ENCODE measurements at regions not wholly inside any gene's neighbourhood (a gene's known extent, or its start where the extent isn't known, plus 50 kb on each side); places are given as distances from the start of the nearest gene placed in this dataset.
"Not testable (repeated sequence)": the region's sequence is repeated elsewhere in the genome, so short reads cannot be mapped to it uniquely, and the experiment has no call there.

DNA sequence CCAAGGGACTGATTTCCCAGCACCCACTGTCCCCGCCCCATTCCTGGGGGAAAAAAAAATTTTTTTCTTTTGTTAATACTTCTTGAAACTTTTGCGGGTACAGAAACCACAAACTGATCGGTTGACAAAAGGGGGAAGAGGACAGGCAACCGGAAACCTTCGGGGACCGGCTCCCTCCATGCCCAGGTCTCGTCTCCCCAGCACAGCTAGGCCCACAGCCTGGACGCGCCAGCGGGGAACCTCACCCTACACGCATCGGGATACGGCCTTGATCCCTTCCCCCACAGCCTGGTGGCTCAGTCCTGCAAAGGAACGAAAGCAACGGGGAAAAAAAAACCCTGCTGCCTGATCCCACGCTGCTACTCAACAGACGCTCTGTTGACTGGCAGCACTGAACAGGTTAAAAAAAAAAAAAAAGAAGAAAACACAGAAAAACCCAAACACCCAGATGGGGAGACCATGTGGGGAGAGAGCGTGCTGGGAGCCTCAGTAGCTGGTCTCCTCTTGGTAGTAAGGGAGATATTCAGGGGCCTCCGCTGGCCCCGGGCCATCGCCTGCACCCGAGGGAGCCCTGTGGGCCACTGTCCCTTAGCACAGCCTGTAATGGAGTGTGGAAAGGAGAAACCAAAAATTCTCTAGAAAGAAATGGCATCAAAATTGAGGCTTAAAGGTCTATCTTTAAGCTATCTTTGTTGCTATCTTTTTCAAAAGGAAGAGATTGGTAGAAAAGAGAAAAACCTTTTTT is 185.7 kb downstream of the POTEC start:
- not testable (repeated sequence) for ATAC-seq; DNase-seq (ENCODE audit: low spot score)

DNA sequence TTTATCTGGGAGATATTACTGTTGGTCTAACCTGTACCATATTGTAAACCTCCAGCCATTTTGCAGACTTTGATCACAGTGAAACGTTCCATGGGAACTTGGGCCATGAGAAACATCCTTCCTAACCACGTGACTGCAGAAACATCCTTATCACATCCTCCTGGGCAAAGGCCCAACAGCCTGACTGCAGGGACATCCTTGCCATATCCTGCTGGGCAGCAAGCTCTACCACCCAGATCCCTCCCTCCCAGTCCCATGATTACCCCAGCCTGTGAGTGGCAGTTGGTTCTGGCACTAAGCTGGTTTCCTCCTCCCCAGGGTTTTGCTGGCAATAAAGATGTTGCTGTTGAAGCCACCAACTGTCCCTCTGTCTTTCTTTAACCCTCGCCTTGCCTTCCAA is 201.2 kb downstream of the POTEC start:
- ATAC-seq = peak; percentile 13
- not testable (repeated sequence) for DNase-seq (ENCODE audit: low spot score)

DNA sequence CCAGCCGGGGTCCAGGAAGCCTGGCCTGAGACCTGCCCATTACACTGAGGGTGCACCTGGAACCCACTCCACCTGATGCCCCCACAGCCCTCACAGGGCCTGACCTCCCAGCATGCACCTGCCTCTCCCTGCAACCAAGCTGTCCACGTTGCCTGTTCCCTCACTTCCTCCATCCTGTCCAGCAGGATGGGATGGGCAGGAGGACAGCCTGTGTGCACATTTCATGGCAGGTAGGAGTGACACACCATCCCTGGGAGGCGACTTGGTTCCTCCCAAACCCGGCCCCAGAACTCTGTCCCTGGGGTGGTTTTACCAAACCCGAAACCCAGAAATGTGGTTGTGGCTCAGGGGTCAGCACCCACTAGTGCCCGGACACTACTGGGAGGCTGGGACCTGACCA is 203.8 kb upstream of the ZNF519 start:
- not testable (repeated sequence) for ATAC-seq

DNA sequence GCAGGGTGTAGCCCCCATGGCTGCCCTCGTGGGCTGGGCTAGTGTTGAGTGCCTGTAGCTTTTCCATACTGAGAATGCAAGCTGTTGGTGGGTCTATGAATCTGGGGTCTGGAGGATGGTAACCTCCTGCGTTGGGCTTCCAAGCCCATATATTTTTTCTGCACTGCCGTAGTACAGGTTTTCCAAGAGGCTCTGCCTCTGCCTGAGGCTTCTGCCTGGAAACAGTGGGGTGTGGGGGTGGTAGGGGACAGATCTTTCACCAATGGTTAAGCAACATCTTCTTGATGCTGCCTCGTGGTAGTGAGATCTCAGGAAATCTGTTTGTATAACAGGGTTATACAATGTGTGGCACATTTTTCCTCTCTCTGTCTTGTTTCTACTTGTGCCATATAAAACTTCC is 189.0 kb upstream of the ZNF519 start:
- DNase-seq (ENCODE audit: low spot score); ATAC-seq: not testable (repeated sequence)

More for the DNA sequence above, 203.8 kb upstream of the ZNF519 start:
- not testable (repeated sequence) for DNase-seq (ENCODE audit: low spot score)

DNA sequence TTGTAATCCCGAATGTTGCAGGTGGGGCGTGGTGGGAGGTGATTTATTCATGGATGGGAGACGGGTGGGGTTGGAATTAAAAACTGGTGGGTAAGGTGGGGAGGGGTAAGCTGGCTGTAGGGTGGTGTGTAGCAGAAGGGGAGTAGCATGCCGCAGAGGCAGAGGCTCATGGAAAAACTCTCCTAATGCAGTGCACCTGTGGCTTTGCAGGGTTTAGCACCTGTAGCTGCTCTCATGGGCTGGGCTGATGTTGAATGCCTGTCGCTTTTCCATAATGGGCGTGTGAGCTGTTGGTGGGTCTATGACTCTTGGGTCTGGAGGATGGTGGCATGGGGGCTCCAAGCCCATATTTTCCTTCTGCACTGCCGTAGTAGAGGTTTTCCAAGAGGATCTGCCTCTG is 169.0 kb upstream of the ZNF519 start:
- not testable (repeated sequence) for ATAC-seq

DNA sequence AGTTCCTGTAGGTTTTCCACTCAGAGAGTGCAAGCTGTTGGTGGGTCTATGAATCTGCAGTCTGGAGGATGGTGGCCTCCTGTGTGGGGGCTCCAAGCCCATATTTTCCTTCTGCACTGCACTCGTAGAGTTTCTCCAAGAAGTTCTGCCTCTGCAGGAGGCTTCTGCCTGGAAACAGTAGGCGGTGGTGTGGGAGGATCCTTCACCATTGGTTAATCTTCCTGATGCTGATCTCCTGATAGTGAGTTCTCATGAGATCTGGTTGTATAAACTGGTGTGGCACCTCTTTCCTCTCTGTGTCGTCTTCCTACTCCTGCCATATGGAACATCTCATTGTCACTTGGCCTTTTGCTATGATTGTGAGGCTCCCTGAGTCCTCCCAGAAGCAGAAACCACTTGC is 162.8 kb upstream of the ZNF519 start:
- not testable (repeated sequence) for ATAC-seq; DNase-seq (ENCODE audit: low spot score)

More for the DNA sequence above, 169.0 kb upstream of the ZNF519 start:
- DNase-seq (ENCODE audit: low spot score) = not testable (repeated sequence)

DNA sequence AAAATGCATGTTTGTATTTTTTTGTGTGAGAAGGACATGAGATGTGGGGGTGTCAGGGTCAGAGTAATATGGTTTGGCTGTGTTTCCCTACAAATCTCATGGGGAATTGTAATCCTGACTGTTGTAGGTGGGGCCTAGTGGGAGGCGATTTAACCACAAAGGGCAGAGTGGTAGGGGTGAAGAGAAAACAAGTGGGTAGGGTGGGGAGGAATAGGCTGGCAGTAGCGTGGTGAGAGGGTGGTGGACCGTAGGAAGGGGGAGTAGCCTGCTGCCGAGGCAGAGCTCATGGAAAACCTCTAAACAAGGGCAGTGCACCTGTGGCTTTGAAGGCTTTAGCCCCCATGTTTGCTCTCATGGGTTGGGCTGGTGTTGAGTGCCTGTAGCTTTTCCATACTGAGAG is 152.8 kb upstream of the ZNF519 start:
- no peak for DNase-seq (ENCODE audit: low spot score)
- no peak for ATAC-seq

DNA sequence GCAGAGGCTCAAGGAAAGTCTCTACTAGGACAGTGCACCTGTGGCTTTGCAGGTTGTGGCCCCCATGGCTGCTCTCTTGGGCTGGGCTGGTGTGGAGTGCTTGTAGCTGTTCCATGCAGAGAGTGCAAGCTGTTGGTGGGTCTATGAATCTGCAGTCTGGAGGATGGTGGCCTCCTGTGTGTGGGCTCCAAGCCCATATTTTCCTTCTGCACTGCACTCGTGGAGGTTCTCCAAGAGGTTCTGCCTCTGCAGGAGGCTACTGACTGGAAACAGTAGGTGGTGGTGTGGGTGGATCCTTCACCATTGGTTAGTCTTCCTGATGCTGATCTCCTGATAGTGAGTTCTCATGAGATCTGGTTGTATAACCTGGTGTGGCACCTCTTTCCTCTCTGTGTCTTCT is 143.2 kb upstream of the ZNF519 start:
- not testable (repeated sequence) for ATAC-seq; DNase-seq (ENCODE audit: low spot score)

DNA sequence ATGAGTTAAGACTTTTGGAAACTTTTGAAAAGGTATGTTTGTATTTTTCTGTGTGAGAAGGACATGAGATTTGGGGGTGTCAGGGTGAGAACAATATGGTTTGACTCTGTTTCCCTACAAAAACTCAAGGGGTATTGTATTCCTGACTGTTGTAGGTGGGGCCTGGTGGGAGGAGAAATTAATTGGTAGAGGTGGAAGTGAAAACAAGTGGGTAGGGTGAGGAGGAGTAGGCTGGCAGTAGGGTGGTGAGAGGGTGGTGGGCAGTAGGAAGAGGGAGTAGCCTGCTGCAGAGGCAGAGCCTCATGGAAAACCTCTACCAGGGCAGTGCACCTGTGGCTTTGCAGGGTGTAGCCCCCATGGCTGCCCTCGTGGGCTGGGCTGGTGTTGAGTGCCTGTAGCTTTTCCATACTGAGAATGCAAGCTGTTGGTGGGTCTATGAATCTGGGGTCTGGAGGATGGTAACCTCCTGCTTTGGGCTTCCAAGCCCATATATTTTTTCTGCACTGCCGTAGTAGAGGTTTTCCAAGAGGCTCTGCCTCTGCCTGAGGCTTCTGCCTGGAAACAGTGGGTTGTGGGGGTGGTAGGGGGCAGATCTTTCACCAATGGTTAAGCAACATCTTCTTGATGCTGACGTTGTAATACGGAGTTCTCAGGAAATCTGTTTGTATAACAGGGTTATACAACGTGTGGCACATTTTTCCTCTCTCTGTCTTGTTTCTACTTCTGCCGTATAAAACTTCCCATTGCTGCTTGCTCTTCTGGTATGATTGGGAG is 133.6 kb upstream of the ZNF519 start:
- not testable (repeated sequence) for DNase-seq (ENCODE audit: low spot score); ATAC-seq

DNA sequence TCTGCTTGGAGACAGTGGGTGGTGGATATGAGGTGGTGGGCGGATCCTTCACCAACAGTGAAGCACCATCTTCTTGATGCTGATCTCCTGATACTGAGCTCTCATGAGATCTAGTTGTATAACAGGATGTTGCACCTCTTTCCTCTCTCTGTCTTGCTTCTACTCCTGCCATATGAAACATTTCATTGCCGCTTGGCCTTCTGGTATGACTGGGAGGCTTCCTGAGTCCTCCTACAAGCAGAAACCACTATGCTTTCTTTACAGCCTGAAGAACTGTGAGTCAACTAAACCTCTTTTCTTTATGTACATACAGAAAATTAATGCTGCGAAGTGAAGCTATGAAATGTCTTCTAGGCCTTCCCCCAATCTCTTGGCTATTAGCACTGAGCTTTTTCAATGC is 130.6 kb upstream of the ZNF519 start:
- DNase-seq (ENCODE audit: low spot score); ATAC-seq: not testable (repeated sequence)

DNA sequence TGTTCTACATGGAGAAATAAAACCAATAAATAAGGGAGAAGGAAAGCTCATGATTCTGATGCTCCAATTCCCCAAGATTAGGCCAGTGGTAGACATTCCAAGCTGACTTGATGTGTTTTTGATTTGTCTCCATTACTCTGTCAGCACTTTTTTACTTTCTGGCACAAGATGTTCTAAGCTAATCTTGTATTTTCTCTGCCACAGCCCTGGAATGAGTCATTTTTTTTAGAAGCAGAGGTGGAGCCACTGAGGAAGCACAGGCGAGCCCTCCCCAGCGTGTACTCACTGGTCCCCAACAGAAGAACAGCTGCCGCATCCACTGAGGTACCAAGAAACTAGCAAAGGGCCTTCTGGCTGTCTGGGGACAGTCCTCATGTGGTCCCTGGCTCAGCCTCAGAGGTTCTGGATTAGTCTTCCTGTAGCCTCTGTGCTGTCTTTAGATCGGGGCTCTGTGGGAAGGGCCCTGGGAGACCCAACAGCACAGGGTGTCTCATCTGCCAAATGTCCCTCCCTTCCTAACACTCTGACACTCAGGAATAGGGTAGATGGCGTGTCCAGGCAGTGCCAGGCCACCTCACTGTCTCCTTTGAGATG is 117.9 kb upstream of the ZNF519 start:
- not testable (repeated sequence) for ATAC-seq; DNase-seq (ENCODE audit: low spot score)

DNA sequence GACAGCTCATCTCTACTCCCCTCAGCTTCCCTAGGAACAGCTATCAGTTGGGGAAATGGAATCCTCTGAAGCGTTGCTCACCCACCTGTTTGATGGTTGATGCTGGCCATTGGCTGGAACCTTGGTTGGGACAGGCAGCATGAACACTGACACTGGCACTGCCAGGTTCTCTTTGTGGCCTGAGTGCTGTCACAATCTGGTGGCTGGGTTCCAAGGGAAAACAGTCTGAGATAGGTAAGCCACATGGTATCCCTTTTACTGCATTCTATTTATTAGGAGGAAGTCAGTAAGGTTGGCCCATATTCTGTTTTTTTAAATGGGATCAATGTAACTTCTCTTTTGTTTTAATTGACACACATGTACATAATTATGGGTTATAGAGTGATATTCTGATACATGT is 107.0 kb upstream of the ZNF519 start:
- DNase-seq (ENCODE audit: low spot score) = not testable (repeated sequence)

DNA sequence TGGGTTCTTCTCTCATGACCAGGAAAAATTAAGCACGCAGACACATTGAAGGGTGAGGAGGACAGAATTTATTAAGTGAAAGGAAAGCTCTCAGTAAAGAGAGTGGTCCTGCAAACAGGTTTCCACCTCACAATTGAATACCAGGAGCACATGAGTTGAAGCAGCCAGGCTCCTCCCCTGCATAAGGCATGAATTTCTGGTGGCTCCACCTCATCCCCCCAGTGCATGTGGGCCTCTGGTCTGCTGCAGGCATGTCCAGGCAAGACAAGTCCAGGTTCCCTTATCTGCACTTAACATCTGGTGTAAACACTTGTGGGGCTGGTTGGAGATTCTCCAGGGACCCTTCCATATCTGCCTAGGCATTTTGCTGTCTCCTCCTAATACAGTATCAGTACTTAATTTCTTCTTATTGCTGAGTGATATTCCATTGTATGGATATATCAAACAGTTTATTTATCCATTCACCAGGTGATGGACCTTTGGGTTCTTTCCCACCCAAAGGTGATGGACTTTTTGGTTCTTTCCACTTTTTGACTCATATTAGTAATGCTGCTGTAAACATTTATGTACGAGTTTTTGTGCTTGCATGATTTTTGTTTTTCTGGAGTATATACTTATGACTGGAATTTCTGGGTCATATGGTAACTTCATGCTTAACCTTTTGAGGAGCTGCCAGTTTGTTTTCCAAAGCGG is 104.3 kb upstream of the ZNF519 start:
- not testable (repeated sequence) for DNase-seq (ENCODE audit: low spot score); ATAC-seq

More for the DNA sequence above, 107.0 kb upstream of the ZNF519 start:
- ATAC-seq = not testable (repeated sequence)

DNA sequence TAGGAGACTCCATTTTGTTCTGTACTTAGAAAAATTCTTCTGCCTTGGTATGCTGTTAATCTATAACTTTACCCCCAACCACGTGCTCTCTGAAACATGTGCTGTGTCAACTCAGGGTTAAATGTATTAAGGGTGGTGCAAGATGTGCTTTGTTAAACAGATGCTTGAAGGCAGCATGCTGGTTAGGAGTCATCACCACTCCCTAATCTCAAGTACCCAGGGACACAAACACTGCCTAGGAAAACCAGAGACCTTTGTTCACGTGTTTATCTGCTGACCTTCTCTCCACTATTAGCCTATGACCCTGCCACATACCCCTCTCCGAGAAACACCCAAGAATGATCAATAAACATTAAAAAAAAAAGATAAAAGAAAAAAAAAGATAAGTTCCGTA is 93.0 kb upstream of the ZNF519 start:
- not testable (repeated sequence) for DNase-seq (ENCODE audit: low spot score); ATAC-seq

DNA sequence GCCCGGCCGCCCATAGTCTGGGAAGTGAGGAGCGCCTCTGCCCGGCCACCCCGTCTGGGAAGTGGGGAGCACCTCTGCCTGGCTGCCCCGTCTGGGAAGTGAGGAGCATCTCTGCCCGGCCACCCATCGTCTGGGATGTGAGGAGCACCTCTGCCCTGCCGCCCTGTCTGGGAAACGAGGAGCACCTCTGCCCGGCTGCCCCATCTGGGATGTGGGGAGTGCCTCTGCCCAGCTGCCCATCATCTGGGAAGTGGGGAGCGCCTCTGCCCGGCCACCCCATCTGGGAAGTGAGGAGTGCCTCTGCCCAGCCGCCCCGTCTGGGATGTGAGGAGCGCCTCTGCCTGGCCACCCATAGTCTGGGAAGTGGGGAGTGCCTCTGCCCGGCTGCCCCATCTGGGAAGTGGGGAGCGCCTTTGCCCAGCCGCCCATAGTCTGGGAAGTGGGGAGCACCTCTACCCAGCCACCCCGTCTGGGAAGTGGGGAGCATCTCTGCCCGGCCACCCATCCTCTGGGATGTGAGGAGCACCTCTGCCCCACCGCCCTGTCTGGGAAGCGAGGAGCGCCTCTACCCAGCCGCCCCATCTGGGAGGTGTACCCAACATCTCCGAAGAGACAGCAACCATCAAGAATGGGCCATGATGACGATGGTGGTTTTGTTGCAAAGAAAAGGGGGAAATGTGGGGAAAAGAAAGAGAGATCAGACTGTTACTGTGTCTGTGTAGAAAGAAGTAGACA is 92.5 kb upstream of the ZNF519 start:
- not testable (repeated sequence) for DNase-seq (ENCODE audit: low spot score); ATAC-seq

DNA sequence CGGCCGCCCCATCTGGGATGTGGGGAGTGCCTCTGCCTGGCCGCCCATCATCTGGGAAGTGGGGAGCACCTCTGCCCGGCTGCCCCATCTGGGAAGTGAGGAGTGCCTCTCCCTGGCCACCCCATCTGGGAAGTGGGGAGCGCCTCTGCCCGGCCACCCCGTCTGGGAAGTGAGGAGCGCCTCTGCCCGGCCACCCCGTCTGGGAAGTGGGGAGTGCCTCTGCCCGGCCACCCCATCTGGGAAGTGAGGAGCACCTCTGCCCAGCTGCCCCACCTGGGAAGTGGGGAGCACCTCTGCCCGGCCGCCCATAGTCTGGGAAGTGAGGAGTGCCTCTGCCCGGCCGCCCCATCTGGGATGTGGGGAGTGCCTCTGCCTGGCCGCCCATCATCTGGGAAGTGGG is 91.7 kb upstream of the ZNF519 start:
- DNase-seq (ENCODE audit: low spot score); ATAC-seq: not testable (repeated sequence)

DNA sequence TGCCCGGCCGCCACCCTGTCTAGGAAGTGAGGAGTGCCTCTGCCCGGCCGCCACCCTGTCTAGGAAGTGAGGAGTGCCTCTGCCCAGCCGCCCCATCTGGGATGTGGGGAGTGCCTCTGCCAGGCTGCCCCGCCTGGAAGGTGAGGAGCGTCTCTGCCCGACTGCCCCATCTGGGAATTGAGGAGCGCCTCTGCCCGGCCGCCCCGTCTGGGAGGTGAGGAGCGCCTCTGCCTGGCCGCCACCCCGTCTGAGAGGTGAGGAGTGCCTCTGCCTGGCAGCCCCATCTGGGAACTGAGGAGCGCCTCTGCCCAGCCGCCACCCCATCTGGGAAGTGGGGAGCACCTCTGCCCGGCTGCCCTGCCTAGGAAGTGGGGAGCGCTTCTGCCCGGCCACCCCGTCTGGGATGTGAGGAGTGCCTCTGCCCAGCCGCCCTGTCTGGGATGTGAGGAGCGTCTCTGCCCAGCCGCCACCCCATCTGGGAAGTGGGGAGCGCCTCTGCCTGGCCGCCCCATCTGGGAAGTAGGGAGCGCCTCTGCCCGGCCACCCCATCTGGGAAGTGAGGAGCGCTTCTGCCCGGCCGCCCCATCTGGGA is 91.1 kb upstream of the ZNF519 start:
- not testable (repeated sequence) for ATAC-seq; DNase-seq (ENCODE audit: low spot score)

DNA sequence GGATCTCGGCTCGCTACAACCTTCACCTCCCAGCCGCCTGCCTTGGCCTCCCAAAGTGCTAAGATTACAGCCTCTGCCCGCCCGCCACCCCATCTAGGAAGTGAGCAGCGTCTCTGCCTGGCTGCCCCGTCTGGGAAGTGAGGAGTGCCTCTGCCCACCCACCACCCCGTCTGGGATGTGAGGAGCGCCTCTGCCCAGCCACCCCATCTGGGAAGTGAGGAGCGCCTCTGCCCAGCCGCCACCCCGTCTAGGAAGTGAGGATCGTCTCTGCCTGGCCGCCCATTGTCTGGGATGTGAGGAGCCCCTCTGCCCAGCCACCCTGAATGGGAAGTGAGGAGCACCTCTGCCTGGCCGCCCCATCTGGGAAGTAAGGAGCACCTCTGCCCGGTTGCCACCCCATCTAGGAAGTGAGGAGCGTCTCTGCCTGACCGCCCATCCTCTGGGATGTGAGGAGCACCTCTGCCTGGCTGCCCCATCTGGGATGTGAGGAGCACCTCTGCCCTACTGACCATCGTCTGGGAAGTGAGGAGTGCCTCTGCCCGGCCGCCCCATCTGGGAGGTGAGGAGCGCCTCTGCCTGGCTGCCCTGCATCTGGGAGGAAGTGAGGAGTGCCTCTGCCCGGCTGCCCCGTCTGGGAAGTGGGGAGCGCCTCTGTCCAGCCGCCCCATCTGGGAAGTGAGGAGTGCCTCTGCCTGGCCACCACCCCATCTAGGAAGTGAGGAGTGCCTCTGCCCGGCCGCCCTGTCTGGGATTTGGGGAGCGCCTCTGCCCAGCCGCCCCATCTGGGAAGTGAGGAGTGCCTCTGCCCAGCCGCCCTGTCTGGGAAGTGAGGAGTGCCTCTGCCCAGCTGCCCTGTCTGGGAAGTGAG is 90.4 kb upstream of the ZNF519 start:
- ATAC-seq; DNase-seq (ENCODE audit: low spot score): not testable (repeated sequence)

DNA sequence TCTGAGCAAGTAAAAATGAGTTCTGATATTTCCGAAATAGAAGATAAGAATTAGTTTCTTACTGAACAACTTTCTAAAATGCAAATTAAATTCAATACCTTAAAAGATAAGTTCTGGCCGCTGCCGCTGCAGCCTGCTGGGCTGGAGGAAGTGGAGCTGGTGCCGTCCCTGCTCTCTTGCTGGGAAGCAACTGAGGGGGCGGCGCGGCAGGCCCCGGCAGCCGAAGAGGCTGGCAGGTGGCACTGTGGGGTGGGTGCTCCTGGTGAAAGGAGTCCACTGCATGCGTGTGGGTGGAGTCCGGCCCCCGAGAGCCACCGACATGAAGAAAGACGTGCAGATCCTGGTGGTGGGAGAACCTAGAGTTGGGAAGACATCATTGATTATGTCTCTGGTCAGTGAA is 89.5 kb upstream of the ZNF519 start:
- ATAC-seq (no peak), DNase-seq (ENCODE audit: low spot score) (no peak)
